GM19452 (cell line): ENCODE measurements at regions not wholly inside any gene's neighbourhood (a gene's known extent, or its start where the extent isn't known, plus 50 kb on each side); places are given as distances from the start of the nearest gene placed in this dataset.
"Not testable (repeated sequence)": the region's sequence is repeated elsewhere in the genome, so short reads cannot be mapped to it uniquely, and the experiment has no call there.

ENCODE experiments used
- ATAC-seq: cut with Tn5 transposase; IDR thresholded peaks from one replicate; pipeline ENCODE4 v1.9.1; 2021; ENCODE audit not compliant: unreplicated experiment

- no peak for ATAC-seq
Observed at GRCh38 chr12:88726806-88727720, 146.8 kb upstream of the KITLG start.

- no peak for ATAC-seq
Observed at GRCh38 chr12:88725592-88726143, 145.4 kb upstream of the KITLG start.

- no peak for ATAC-seq
Observed at GRCh38 chr12:88723219-88723618, 142.9 kb upstream of the KITLG start.

GRCh38 chr12:88720785-88721650 lies 140.7 kb upstream of the KITLG start:
- ATAC-seq, result no peak

- ATAC-seq, result no peak
Observed at GRCh38 chr12:88720231-88720630, 140.0 kb upstream of the KITLG start.

GRCh38 chr12:88717188-88717587 lies 136.9 kb upstream of the KITLG start:
- ATAC-seq, result no peak

GRCh38 chr12:88716240-88716639 lies 136.0 kb upstream of the KITLG start:
- ATAC-seq, result no peak

- ATAC-seq, result no peak
Observed at GRCh38 chr12:88715673-88716072, 135.4 kb upstream of the KITLG start.

- ATAC-seq, result not testable (repeated sequence)
Observed at GRCh38 chr12:88714263-88714882, 134.1 kb upstream of the KITLG start.

GRCh38 chr12:88707800-88708199 lies 127.5 kb upstream of the KITLG start:
- ATAC-seq, result no peak

GRCh38 chr12:88706286-88706685 lies 126.0 kb upstream of the KITLG start:
- ATAC-seq, result no peak

- no peak for ATAC-seq
Observed at GRCh38 chr12:88703790-88704189, 123.5 kb upstream of the KITLG start.

- ATAC-seq, result no peak
Observed at GRCh38 chr12:88698471-88698870, 118.2 kb upstream of the KITLG start.

GRCh38 chr12:88693837-88694445 lies 113.7 kb upstream of the KITLG start:
- no peak for ATAC-seq

- ATAC-seq, result no peak
Observed at GRCh38 chr12:88691811-88692210, 111.5 kb upstream of the KITLG start.

GRCh38 chr12:88684610-88685009 lies 104.3 kb upstream of the KITLG start:
- ATAC-seq, result no peak

GRCh38 chr12:88684170-88684569 lies 103.9 kb upstream of the KITLG start:
- ATAC-seq, result no peak

GRCh38 chr12:88683628-88684027 lies 103.4 kb upstream of the KITLG start:
- ATAC-seq, result no peak

- no peak for ATAC-seq
Observed at GRCh38 chr12:88681271-88681670, 101.0 kb upstream of the KITLG start.

GRCh38 chr12:88677464-88677863 lies 97.2 kb upstream of the KITLG start:
- no peak for ATAC-seq

- ATAC-seq, result not testable (repeated sequence)
Observed at GRCh38 chr12:88667615-88668014, 87.3 kb upstream of the KITLG start.
